H1 (cell line): ENCODE measurements at regions not wholly inside any gene's neighbourhood (a gene's known extent, or its start where the extent isn't known, plus 50 kb on each side); places are given as distances from the start of the nearest gene placed in this dataset.
A peak's percentile ranks its signal among the peaks of the same experiment; 100 is the strongest.

ENCODE experiments used
- CTCF ChIA-PET: fragments of 300-600 bp; sonication (Branson Sonifier 250); formaldehyde crosslinking; loops from one replicate; lab custom pipeline; 2021; ENCODE audit not compliant: partially characterized antibody; lab: Charles Lee
- POLR2A ChIA-PET: fragments of 300-600 bp; sonication (Branson Sonifier 250); formaldehyde crosslinking; loops from one replicate; lab custom pipeline; 2021; ENCODE audit warnings: inconsistent platforms; ENCODE audit not compliant: partially characterized antibody; lab: Charles Lee
- DNase-seq, 2 experiments: peaks; one replicate each; pipeline versions ENCODE4 v3.0.0 to v3.0.0-alpha.2; 2010 to 2022; ENCODE audit warnings: low spot score in 2 of 2, low read depth in 1 of 2, mixed read lengths in 1 of 2
- FAIRE-seq: peaks from 2 replicates; lab custom pipeline; 2011; peaks lifted over from hg19 to GRCh38; lab: Jason Lieb, UNC
- H2AFZ ChIP-seq: 2 replicates; pipeline ENCODE4 v1.8.1; 2012; ENCODE audit warnings: low read length, inconsistent platforms
- H2AK5ac ChIP-seq: 2 replicates; pipeline ENCODE4 v1.6.1; 2013; ENCODE audit warnings: low read depth, low read length
- H2BK120ac ChIP-seq: replicated peaks from 2 replicates; pipeline ENCODE3; 2013; ENCODE audit warnings: low read depth, low read length, inconsistent platforms
- H2BK12ac ChIP-seq: 2 replicates; pipeline ENCODE4 v1.6.1; 2013; ENCODE audit warnings: low read depth, low read length
- H2BK15ac ChIP-seq: 2 replicates; pipeline ENCODE4 v1.6.1; 2013; ENCODE audit warnings: low read length
- H2BK20ac ChIP-seq: 2 replicates; pipeline ENCODE4 v1.6.1; 2013; ENCODE audit warnings: low read length
- H2BK5ac ChIP-seq: 2 replicates; pipeline ENCODE4 v1.6.1; 2013; ENCODE audit warnings: low read depth, low read length
- H3K14ac ChIP-seq: 2 replicates; pipeline ENCODE4 v1.6.1; 2013; ENCODE audit warnings: inconsistent platforms; ENCODE audit not compliant: insufficient read length
- H3K18ac ChIP-seq: 2 replicates; pipeline ENCODE4 v1.6.1; 2013; ENCODE audit warnings: low read length; ENCODE audit errors: extremely low read depth
- H3K23ac ChIP-seq: 2 replicates; pipeline ENCODE4 v1.6.1; 2013; ENCODE audit warnings: inconsistent platforms; ENCODE audit not compliant: insufficient read length
- H3K23me2 ChIP-seq: 2 replicates; pipeline ENCODE4 v1.6.1; 2013; ENCODE audit warnings: low read depth, low read length
- H3K27ac ChIP-seq: 2 replicates; pipeline ENCODE4 v1.6.1; 2011; ENCODE audit warnings: low read depth, low read length, inconsistent platforms
- H3K27me3 ChIP-seq, 4 experiments: replicated peaks in 1 of 4; 1 replicate in 1 of 4; 2 replicates in 3 of 4; pipeline versions ENCODE4 v1.6.1 to v1.8.1; 2011 to 2013; ENCODE audit warnings: low read length in 3 of 4, mild to moderate bottlenecking in 3 of 4, inconsistent platforms in 2 of 4, mixed read lengths in 2 of 4, moderate library complexity in 1 of 4; ENCODE audit not compliant: control insufficient read depth in 3 of 4, insufficient read depth in 3 of 4; ENCODE audit errors: extremely low read depth in 1 of 4
- H3K36me3 ChIP-seq, 4 experiments: 2 replicates each; pipeline versions ENCODE4 v1.6.1 to v1.8.1; 2011 to 2013; ENCODE audit warnings: mild to moderate bottlenecking in 4 of 4, low read length in 3 of 4, moderate library complexity in 2 of 4, control low read depth in 1 of 4, inconsistent platforms in 1 of 4; ENCODE audit not compliant: insufficient read depth in 4 of 4, control insufficient read depth in 2 of 4
- H3K4ac ChIP-seq: replicated peaks from 2 replicates; pipeline ENCODE3; 2013; ENCODE audit warnings: low read length, low read depth, mixed read lengths, inconsistent platforms; ENCODE audit not compliant: insufficient read length
- H3K4me1 ChIP-seq, 4 experiments: replicated peaks in 1 of 4; 1 replicate in 1 of 4; 2 replicates in 3 of 4; pipeline versions ENCODE4 v1.6.1 to v1.8.1; 2011 to 2013; ENCODE audit warnings: low read length in 3 of 4, inconsistent platforms in 2 of 4, mixed read lengths in 1 of 4; ENCODE audit not compliant: insufficient read depth in 4 of 4, control insufficient read depth in 3 of 4
- H3K4me2 ChIP-seq, 2 experiments: 2 replicates each; pipeline versions ENCODE4 v1.6.1 to v1.8.1; 2011 to 2013; ENCODE audit warnings: low read depth in 2 of 2, low read length in 2 of 2, control low read depth in 1 of 2, inconsistent platforms in 1 of 2, mild to moderate bottlenecking in 1 of 2; ENCODE audit not compliant: insufficient read depth in 1 of 2
- H3K4me3 ChIP-seq, 4 experiments: fragments of 200-600, 300-600 bp in 1 of 4; sonication (generic), shearing (Covaris generic), sonication (Bioruptor Twin) in 1 of 4; 2 replicates each; pipeline versions ENCODE4 v1.5.1 to v1.8.1; 2011 to 2016; ENCODE audit warnings: low read length in 4 of 4, low read depth in 3 of 4, control low read depth in 2 of 4, inconsistent platforms in 2 of 4, mild to moderate bottlenecking in 2 of 4, mixed read lengths in 1 of 4, moderate library complexity in 1 of 4; ENCODE audit not compliant: insufficient read depth in 2 of 4; ENCODE audit errors: extremely low read depth in 1 of 4
- H3K56ac ChIP-seq: replicated peaks from 2 replicates; pipeline ENCODE3; 2013; ENCODE audit warnings: low read depth, mild to moderate bottlenecking, mixed read lengths, low read length, inconsistent platforms; ENCODE audit not compliant: insufficient read length
- H3K79me1 ChIP-seq: 2 replicates; pipeline ENCODE4 v1.6.1; 2013; ENCODE audit warnings: low read depth, low read length, control low read depth
- H3K79me2 ChIP-seq, 2 experiments: 2 replicates each; pipeline versions ENCODE4 v1.6.1 to v1.8.1; 2012 to 2013; ENCODE audit warnings: low read length in 2 of 2, mild to moderate bottlenecking in 2 of 2, inconsistent platforms in 1 of 2; ENCODE audit not compliant: insufficient read depth in 2 of 2, control insufficient read depth in 1 of 2
- H3K9ac ChIP-seq, 4 experiments: replicated peaks in 1 of 4; 1 replicate in 1 of 4; 2 replicates in 3 of 4; pipeline versions ENCODE4 v1.6.1 to v1.8.1; 2011 to 2013; ENCODE audit warnings: low read depth in 3 of 4, low read length in 3 of 4, control low read depth in 2 of 4, mild to moderate bottlenecking in 2 of 4, moderate library complexity in 2 of 4, inconsistent platforms in 1 of 4; ENCODE audit errors: extremely low read depth in 1 of 4
- H3K9me3 ChIP-seq, 2 experiments: 2 replicates each; pipeline versions ENCODE4 v1.6.1 to v1.8.1; 2012 to 2013; ENCODE audit warnings: mild to moderate bottlenecking in 2 of 2, moderate library complexity in 2 of 2, control low read depth in 1 of 2, inconsistent platforms in 1 of 2, low read depth in 1 of 2, low read length in 1 of 2, mixed read lengths in 1 of 2; ENCODE audit not compliant: insufficient read depth in 2 of 2
- H4K20me1 ChIP-seq, 2 experiments: replicated peaks in 1 of 2; 2 replicates each; pipeline versions ENCODE3 to v1.8.1; 2011 to 2013; ENCODE audit warnings: inconsistent platforms in 2 of 2, low read length in 2 of 2, mild to moderate bottlenecking in 1 of 2; ENCODE audit not compliant: insufficient read depth in 2 of 2, control insufficient read depth in 1 of 2
- H4K5ac ChIP-seq: 2 replicates; pipeline ENCODE4 v1.6.1; 2013; ENCODE audit warnings: low read length, low read depth, mixed read lengths, inconsistent platforms; ENCODE audit not compliant: insufficient read length
- H4K8ac ChIP-seq: 2 replicates; pipeline ENCODE4 v1.8.0; 2013; ENCODE audit warnings: mild to moderate bottlenecking, moderate library complexity, low read length, inconsistent platforms; ENCODE audit not compliant: insufficient read depth; ENCODE audit errors: extremely low read depth
- H4K91ac ChIP-seq: replicated peaks from 2 replicates; pipeline ENCODE3; 2013; ENCODE audit warnings: low read length, mixed read lengths, inconsistent platforms; ENCODE audit not compliant: insufficient read length
- CHD1 ChIP-seq: IDR thresholded peaks from 2 replicates; pipeline ENCODE4 v1.6.1; 2012; ENCODE audit warnings: low read depth, low read length, improper control_type of control experiment
- HDAC2 ChIP-seq, 2 experiments: fragments of 300-600 bp in 1 of 2; sonication (generic) in 1 of 2; IDR thresholded peaks; 2 replicates each; pipeline ENCODE4 v1.6.1; 2011 to 2012; ENCODE audit warnings: low read depth in 2 of 2, low read length in 2 of 2, mild to moderate bottlenecking in 2 of 2, moderate library complexity in 2 of 2, borderline replicate concordance in 1 of 2, inconsistent platforms in 1 of 2
- POLR2AphosphoS5 ChIP-seq: IDR thresholded peaks from 2 replicates; pipeline ENCODE4 v1.6.1; 2011; ENCODE audit warnings: low read depth, low read length
- WGBS, 2 experiments: shearing (Covaris generic) in 1 of 2; methylation state at CpG; one replicate each; pipeline versions ENCODE4 v1.1.6 to v1.1.7; 2013 to 2015; ENCODE audit warnings: low lambda C conversion rate in 2 of 2, mixed read lengths in 2 of 2, inconsistent platforms in 1 of 2, low coverage in 1 of 2, missing lambda C conversion rate in 1 of 2; ENCODE audit not compliant: insufficient replicate concordance in 2 of 2, insufficient coverage in 1 of 2, insufficient read length in 1 of 2; ENCODE audit errors: extremely low coverage in 1 of 2, missing lambda C conversion rate in 1 of 2; 5-methylcytosine and 5-hydroxymethylcytosine counted together

GRCh38 chr6:167559675-167560479 lies 235.0 kb downstream of the TTLL2 start:
- H4K20me1 ChIP-seq = no peaks in the 10 kb centered on the region
- H2BK120ac ChIP-seq = no peak overlapping the region
- H4K8ac ChIP-seq = no peak overlapping the region
- WGBS, 2 experiments = 91% methylated on average over 15 of the region's 15 CpGs; no CpG with 5 or more reads in 1 of the 2 experiments
- H2BK20ac ChIP-seq = no peak overlapping the region
- no peak overlapping the region for H2BK5ac ChIP-seq
- no peak overlapping the region for H3K23ac ChIP-seq
- no peak overlapping the region for H3K4me2 ChIP-seq
- H3K9ac ChIP-seq = no peak overlapping the region
- DNase-seq (peak in 1 of 2 experiments; percentile 29), FAIRE-seq (no peak)
- no peak overlapping the region for H3K27ac ChIP-seq
- no peak overlapping the region for H3K56ac ChIP-seq
- H3K14ac ChIP-seq = no peak overlapping the region
- H3K4me1 ChIP-seq = no peaks in the 10 kb centered on the region
- no peaks in the 10 kb centered on the region for H3K79me1 ChIP-seq
- H3K27me3 ChIP-seq = no peaks in the 10 kb centered on the region; a peak in 2 of 7 replicates
- no peak overlapping the region for H2AFZ ChIP-seq
- H4K5ac ChIP-seq = no peak overlapping the region
- no peaks in the 10 kb centered on the region for H3K23me2 ChIP-seq
- no peak overlapping the region for H3K4ac ChIP-seq
- no peak overlapping the region for H3K4me3 ChIP-seq
- ChIA-PET CTCF (interaction anchor here (0.8 to 1.0 kb wide), 2 partner anchors 14 to 500 kb away, joined by 3 read pairs; no protein-coding TSS in a partner anchor), POLR2A (no interaction called here)
- H3K79me2 ChIP-seq = no peaks in the 10 kb centered on the region
- H2BK12ac ChIP-seq = peak overlapping the region; percentile 80; the same call in 1 of the 2 replicates
- H4K91ac ChIP-seq = no peak overlapping the region
- no peak overlapping the region for H2BK15ac ChIP-seq
- H3K36me3 ChIP-seq = no peaks in the 10 kb centered on the region
- no peaks in the 10 kb centered on the region for H3K9me3 ChIP-seq
- TF ChIP-seq CHD1 (no peak), HDAC2 (IDR thresholded peaks at IDR 0.05; ENCODE audit: borderline replicate concordance in 1 of 2, low read depth in 2 of 2, low read length in 2 of 2) (no peak), POLR2AphosphoS5 (no peak)
- H2AK5ac ChIP-seq = peak overlapping the region; percentile 45; the same call in 1 of the 2 replicates
- H3K18ac ChIP-seq = no peak overlapping the region
